ENCODE measurements at regions not wholly inside any gene's neighbourhood (a gene's known extent, or its start where the extent isn't known, plus 50 kb on each side); places are given as distances from the start of the nearest gene placed in this dataset.

- TF ChIP-seq CTCF (IDR thresholded peaks at IDR 0.05; ENCODE audit: insufficient read depth, low read length, poor library complexity, severe bottlenecking), result no peak
- no peak for TF ChIP-seq EZH2phosphoT487 (conservative IDR thresholded peaks at IDR 0.05; ENCODE audit: low read length)
Observed at GRCh38 chr9:89661391-89661949, 56.7 kb downstream of the GADD45G start.

Measured in SU-DHL-6 (cell line).